Breast epithelium (tissue), 3 donors: ENCODE measurements at regions not wholly inside any gene's neighbourhood (a gene's known extent, or its start where the extent isn't known, plus 50 kb on each side); places are given as distances from the start of the nearest gene placed in this dataset.

ENCODE experiments used
- POLR2A ChIP-seq: fragments of 450-650 bp; IDR thresholded peaks from one replicate; pipeline ENCODE4 v1.6.1; 2016; ENCODE audit warnings: antibody characterized with exemption, mild to moderate bottlenecking, moderate library complexity
- POLR2AphosphoS5 ChIP-seq, 3 donors: sonication (generic); formaldehyde crosslinking; IDR thresholded peaks; one replicate each; pipeline ENCODE4 v1.6.1; 2017; ENCODE audit warnings: antibody characterized with exemption in 3 of 3
- TF ChIP-seq, protein P1 (sequence below), 3 donors: fragments of 450-650 bp; IDR thresholded peaks; one replicate each; pipeline ENCODE4 v1.5.1; 2016 to 2017; ENCODE audit warnings: antibody characterized with exemption in 3 of 3, mild to moderate bottlenecking in 3 of 3, moderate library complexity in 3 of 3

DNA sequence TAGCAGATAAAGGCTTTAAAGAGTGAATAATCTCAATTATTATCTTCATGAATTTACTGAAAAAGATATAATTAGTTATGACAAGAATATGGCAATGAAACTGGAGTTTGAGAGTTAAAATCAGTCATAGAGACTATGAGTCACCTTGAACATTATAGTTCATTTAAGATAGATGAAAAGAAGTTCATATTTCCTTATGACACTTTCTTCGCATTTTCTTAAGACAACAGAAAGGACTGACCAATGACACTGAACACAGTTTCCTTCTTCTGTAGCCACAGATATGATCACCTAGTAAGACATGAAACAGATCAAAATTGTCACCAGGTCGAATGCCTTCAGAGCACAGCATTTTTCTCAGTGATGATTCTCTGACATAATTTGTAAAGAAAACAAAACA lies 202.1 kb downstream of the KLF12 start:
- TF ChIP-seq, protein P1, sequence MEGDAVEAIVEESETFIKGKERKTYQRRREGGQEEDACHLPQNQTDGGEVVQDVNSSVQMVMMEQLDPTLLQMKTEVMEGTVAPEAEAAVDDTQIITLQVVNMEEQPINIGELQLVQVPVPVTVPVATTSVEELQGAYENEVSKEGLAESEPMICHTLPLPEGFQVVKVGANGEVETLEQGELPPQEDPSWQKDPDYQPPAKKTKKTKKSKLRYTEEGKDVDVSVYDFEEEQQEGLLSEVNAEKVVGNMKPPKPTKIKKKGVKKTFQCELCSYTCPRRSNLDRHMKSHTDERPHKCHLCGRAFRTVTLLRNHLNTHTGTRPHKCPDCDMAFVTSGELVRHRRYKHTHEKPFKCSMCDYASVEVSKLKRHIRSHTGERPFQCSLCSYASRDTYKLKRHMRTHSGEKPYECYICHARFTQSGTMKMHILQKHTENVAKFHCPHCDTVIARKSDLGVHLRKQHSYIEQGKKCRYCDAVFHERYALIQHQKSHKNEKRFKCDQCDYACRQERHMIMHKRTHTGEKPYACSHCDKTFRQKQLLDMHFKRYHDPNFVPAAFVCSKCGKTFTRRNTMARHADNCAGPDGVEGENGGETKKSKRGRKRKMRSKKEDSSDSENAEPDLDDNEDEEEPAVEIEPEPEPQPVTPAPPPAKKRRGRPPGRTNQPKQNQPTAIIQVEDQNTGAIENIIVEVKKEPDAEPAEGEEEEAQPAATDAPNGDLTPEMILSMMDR (IDR thresholded peaks at IDR 0.05), result no peak
- TF ChIP-seq POLR2A, result no peak
- no peak for TF ChIP-seq POLR2AphosphoS5 (IDR thresholded peaks at IDR 0.05)
